Body of pancreas (tissue), 4 donors: ENCODE measurements at regions not wholly inside any gene's neighbourhood (a gene's known extent, or its start where the extent isn't known, plus 50 kb on each side); places are given as distances from the start of the nearest gene placed in this dataset.

Experiments
- ATAC-seq: fragments of 150-250 bp; one replicate; pipeline ENCODE4 v1.9.1; 2016
- DNase-seq, 4 donors: peaks; one replicate each; pipeline ENCODE4 v3.0.0-alpha.2; 2019
- H3K27ac ChIP-seq, 4 donors: fragments of 200-600 bp; sonication (generic); 1 replicate in 3 of 4; 2 replicates in 1 of 4; pipeline versions ENCODE4 v1.5.1 to v1.6.1; 2016 to 2019; ENCODE audit warnings: mild to moderate bottlenecking in 1 of 4, mixed read lengths in 1 of 4, moderate library complexity in 1 of 4
- H3K27me3 ChIP-seq, 2 donors: fragments of 200-600 bp; sonication (generic); one replicate each; pipeline ENCODE4 v1.6.0; 2016; ENCODE audit warnings: mild to moderate bottlenecking in 1 of 2
- H3K36me3 ChIP-seq, 2 donors: fragments of 200-600 bp; sonication (generic); replicated peaks in 1 of 2; 2 replicates each; pipeline ENCODE4 v1.5.1; 2016; ENCODE audit warnings: low read depth in 2 of 2; ENCODE audit not compliant: insufficient read depth in 1 of 2
- H3K4me1 ChIP-seq: fragments of 200-600 bp; sonication (generic); one replicate; pipeline ENCODE4 v1.6.0; 2016
- H3K4me3 ChIP-seq, 2 donors: fragments of 200-600 bp; sonication (generic); 1 replicate in 1 of 2; 2 replicates in 1 of 2; pipeline ENCODE4 v1.5.1; 2016 to 2019
- H3K9me3 ChIP-seq, 3 donors: fragments of 200-600 bp; sonication (generic); 1 replicate in 2 of 3; 2 replicates in 1 of 3; pipeline ENCODE4 v1.5.1; 2016
- POLR2A ChIP-seq, 3 donors: fragments of 450-650 bp; IDR thresholded peaks; one replicate each; pipeline ENCODE4 v1.6.1; 2016; ENCODE audit warnings: antibody characterized with exemption in 3 of 3, mild to moderate bottlenecking in 2 of 3
- WGBS, 2 donors: methylation state at CpG; one replicate each; pipeline ENCODE4 v1.1.5; 2017; 5-methylcytosine and 5-hydroxymethylcytosine counted together
- intact Hi-C: fragments of 100-400 bp; cut with DNase I; formaldehyde crosslinking; loops from one replicate; pipeline ENCODE4 v1.15.1; 2023
- TF ChIP-seq, protein P1 (sequence below), 7 experiments: fragments of 450-650 bp in 4 of 7; fragments of 200-600 bp in 3 of 7; sonication (generic) in 3 of 7; IDR thresholded peaks; one replicate each; pipeline ENCODE4 v1.5.1; 2016 to 2019; ENCODE audit warnings: antibody characterized with exemption in 7 of 7

GRCh38 chr20:10976051-10976450 is 302.3 kb upstream of the JAG1 start:
- 87 to 89% methylated on average over 6 of the region's 6 CpGs for WGBS, 2 donors
- ATAC-seq = no peak
- TF ChIP-seq POLR2A (IDR thresholded peaks at IDR 0.05) = no peak
- TF ChIP-seq, protein P1, sequence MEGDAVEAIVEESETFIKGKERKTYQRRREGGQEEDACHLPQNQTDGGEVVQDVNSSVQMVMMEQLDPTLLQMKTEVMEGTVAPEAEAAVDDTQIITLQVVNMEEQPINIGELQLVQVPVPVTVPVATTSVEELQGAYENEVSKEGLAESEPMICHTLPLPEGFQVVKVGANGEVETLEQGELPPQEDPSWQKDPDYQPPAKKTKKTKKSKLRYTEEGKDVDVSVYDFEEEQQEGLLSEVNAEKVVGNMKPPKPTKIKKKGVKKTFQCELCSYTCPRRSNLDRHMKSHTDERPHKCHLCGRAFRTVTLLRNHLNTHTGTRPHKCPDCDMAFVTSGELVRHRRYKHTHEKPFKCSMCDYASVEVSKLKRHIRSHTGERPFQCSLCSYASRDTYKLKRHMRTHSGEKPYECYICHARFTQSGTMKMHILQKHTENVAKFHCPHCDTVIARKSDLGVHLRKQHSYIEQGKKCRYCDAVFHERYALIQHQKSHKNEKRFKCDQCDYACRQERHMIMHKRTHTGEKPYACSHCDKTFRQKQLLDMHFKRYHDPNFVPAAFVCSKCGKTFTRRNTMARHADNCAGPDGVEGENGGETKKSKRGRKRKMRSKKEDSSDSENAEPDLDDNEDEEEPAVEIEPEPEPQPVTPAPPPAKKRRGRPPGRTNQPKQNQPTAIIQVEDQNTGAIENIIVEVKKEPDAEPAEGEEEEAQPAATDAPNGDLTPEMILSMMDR (IDR thresholded peaks at IDR 0.05) = no peak
- no peaks in the 10 kb centered on the region for H3K27me3 ChIP-seq
- DNase-seq = no peak
- H3K4me1 ChIP-seq = peaks cover 11% of the 10 kb centered on the region
- H3K36me3 ChIP-seq = no peaks in the 10 kb centered on the region
- H3K9me3 ChIP-seq = no peaks in the 10 kb centered on the region
- no peak overlapping the region for H3K4me3 ChIP-seq
- intact Hi-C loops = no loop called here
- H3K27ac ChIP-seq = no peak overlapping the region

DNA sequence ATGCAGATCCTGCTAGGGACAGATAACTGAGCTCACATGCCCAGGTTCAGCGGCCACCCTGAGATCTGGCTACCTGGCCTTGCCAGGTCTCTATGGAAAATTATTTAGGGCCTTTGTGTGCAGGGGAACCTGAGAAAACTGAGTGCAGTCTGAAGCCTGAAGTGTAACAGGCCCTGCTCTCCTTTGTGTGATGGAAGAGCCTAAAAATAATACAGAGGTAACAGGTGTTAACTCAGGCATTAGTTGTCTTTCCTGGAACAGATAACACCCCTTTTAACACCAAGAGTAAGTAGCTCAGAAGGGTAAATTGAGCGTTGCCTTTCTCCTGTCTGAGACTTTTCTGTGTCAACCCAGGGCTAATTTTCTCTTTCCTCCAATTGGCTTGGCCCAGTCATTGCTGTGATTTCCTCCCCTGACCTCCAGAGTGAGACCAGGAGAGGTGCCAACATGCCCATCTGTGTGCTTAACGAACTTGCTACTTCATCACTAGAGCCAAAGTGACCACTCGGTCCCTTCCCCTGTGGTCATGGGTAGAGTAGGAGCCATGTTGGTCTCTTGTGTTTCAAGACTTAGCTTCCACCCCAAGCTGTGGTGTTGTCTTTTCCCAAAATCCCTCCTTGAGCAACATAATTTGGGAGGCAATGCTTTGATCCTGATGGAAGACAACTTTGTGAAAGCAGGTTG is 304.4 kb upstream of the JAG1 start:
- Histone ChIP-seq H3K27ac (no peak overlapping the region), H3K4me1 (peaks cover 5% of the 10 kb centered on the region), H3K4me3 (no peak overlapping the region), H3K36me3 (no peaks in the 10 kb centered on the region), H3K27me3 (no peaks in the 10 kb centered on the region), H3K9me3 (no peaks in the 10 kb centered on the region)
- no peak for ATAC-seq
- TF ChIP-seq, protein P1 (IDR thresholded peaks at IDR 0.05) = no peak
- TF ChIP-seq POLR2A (IDR thresholded peaks at IDR 0.05) = no peak
- DNase-seq = no peak
- WGBS, 2 donors = 87 to 93% methylated on average over 4 of the region's 4 CpGs
- intact Hi-C loops = no loop called here

DNA sequence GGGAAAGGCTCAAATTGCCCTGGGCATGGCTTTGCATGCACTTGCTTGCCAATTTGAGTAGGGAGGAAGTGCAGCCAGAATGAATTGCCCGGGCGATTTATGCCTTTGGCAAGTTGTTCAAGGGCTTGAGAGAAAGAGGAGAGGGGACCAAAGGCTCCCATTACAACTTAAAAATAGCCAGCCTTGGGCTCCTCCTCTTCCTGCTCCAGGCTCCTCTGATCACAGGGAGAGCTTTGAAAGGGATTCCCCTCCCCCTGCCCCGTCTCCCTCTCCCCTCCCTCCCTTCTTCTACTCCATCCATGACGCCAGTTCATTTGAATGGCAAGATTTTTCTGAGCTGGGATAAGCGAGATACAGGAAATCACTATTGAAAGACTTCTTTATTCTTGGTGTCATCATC is 304.9 kb upstream of the JAG1 start:
- DNase-seq = no peak
- no peaks in the 10 kb centered on the region for H3K36me3 ChIP-seq
- TF ChIP-seq, protein P1 (IDR thresholded peaks at IDR 0.05) = no peak
- H3K9me3 ChIP-seq = no peaks in the 10 kb centered on the region
- intact Hi-C loops = no loop called here
- H3K27me3 ChIP-seq = no peaks in the 10 kb centered on the region
- ATAC-seq = no peak
- no peak overlapping the region for H3K4me3 ChIP-seq
- WGBS, 2 donors = 87 to 89% methylated on average over 5 of the region's 5 CpGs
- H3K27ac ChIP-seq = no peak overlapping the region
- H3K4me1 ChIP-seq = peaks cover 5% of the 10 kb centered on the region

- 75 to 84% methylated on average over 6 of the region's 6 CpGs for WGBS, 2 donors
- ATAC-seq = peak; percentile 80
- no peak overlapping the region for H3K4me3 ChIP-seq
Measured at GRCh38 chr20:10982692-10983091, 308.9 kb upstream of the JAG1 start.

More at GRCh38 chr20:10982692-10983091, 308.9 kb upstream of the JAG1 start:
- Histone ChIP-seq H3K27me3 (no peaks in the 10 kb centered on the region), H3K36me3 (no peaks in the 10 kb centered on the region), H3K27ac (peak overlapping the region in 2 of 4 donors; percentile 7 to 49), H3K9me3 (no peaks in the 10 kb centered on the region), H3K4me1 (peaks cover 11% of the 10 kb centered on the region)
- intact Hi-C loops = no loop called here
- DNase-seq = peak in 3 of 4 donors; percentile 38 to 47 (median 39)
- TF ChIP-seq, protein P1 (IDR thresholded peaks at IDR 0.05) = no peak
- no peak for TF ChIP-seq POLR2A (IDR thresholded peaks at IDR 0.05)
